CD14-positive monocyte (primary cell): ENCODE measurements at regions not wholly inside any gene's neighbourhood (a gene's known extent, or its start where the extent isn't known, plus 50 kb on each side); places are given as distances from the start of the nearest gene placed in this dataset.

Experiments used
- DNase-seq, 3 donors: peaks; one replicate each; pipeline ENCODE4 v3.0.0-alpha.2; 2011 to 2022
- H2AFZ ChIP-seq: 2 replicates; pipeline ENCODE4 v1.6.0; 2012; ENCODE audit warnings: mild to moderate bottlenecking, low read depth, low read length, inconsistent platforms; ENCODE audit not compliant: insufficient read depth, poor library complexity, severe bottlenecking
- H3K27ac ChIP-seq, 2 donors: 1 replicate in 1 of 2; 2 replicates in 1 of 2; pipeline ENCODE4 v1.5.1; 2012 to 2013; ENCODE audit warnings: low read length in 2 of 2, control low read depth in 1 of 2, inconsistent platforms in 1 of 2, low read depth in 1 of 2, mild to moderate bottlenecking in 1 of 2
- H3K27me3 ChIP-seq, 2 donors: one replicate each; pipeline versions ENCODE4 v1.6.0 to v1.6.1; 2011 to 2013; ENCODE audit warnings: low read length in 2 of 2; ENCODE audit not compliant: control insufficient read depth in 2 of 2, insufficient read depth in 2 of 2
- H3K36me3 ChIP-seq, 2 donors: replicated peaks in 1 of 2; 1 replicate in 1 of 2; 2 replicates in 1 of 2; pipeline versions ENCODE4 v1.5.1 to v1.6.1; 2012 to 2013; ENCODE audit warnings: low read length in 2 of 2, control low read depth in 1 of 2, inconsistent platforms in 1 of 2, mild to moderate bottlenecking in 1 of 2; ENCODE audit not compliant: insufficient read depth in 2 of 2, control insufficient read depth in 1 of 2
- H3K4me1 ChIP-seq, 2 donors: 1 replicate in 1 of 2; 2 replicates in 1 of 2; pipeline versions ENCODE4 v1.5.1 to v1.6.1; 2012 to 2013; ENCODE audit warnings: low read length in 2 of 2, control low read depth in 1 of 2, inconsistent platforms in 1 of 2, mild to moderate bottlenecking in 1 of 2, moderate library complexity in 1 of 2; ENCODE audit not compliant: insufficient read depth in 2 of 2, control insufficient read depth in 1 of 2
- H3K4me2 ChIP-seq: replicated peaks from 2 replicates; pipeline ENCODE3; 2012; ENCODE audit warnings: low read length, moderate library complexity, mild to moderate bottlenecking; ENCODE audit not compliant: poor library complexity, severe bottlenecking; ENCODE audit errors: extremely low read depth
- H3K4me3 ChIP-seq, 3 experiments: fragments of 200-600 bp in 1 of 3; sonication (generic) in 1 of 3; replicated peaks in 1 of 3; 1 replicate in 2 of 3; 2 replicates in 1 of 3; pipeline ENCODE4 v1.5.1; 2011 to 2013; ENCODE audit warnings: low read length in 3 of 3, mild to moderate bottlenecking in 3 of 3, control low read depth in 2 of 3, low read depth in 2 of 3, inconsistent platforms in 1 of 3, moderate library complexity in 1 of 3
- H3K79me2 ChIP-seq: 2 replicates; pipeline ENCODE4 v1.6.0; 2012; ENCODE audit warnings: mild to moderate bottlenecking, control low read depth, inconsistent platforms, low read length, moderate library complexity; ENCODE audit not compliant: insufficient read depth
- H3K9ac ChIP-seq: 2 replicates; pipeline ENCODE4 v1.6.0; 2017; ENCODE audit warnings: low read length, mild to moderate bottlenecking; ENCODE audit not compliant: insufficient read depth, poor library complexity, severe bottlenecking
- H3K9me3 ChIP-seq, 2 donors: replicated peaks in 1 of 2; 1 replicate in 1 of 2; 2 replicates in 1 of 2; pipeline versions ENCODE4 v1.5.1 to v1.6.1; 2012 to 2013; ENCODE audit warnings: low read length in 2 of 2, control low read depth in 1 of 2; ENCODE audit not compliant: control insufficient read depth in 1 of 2, insufficient read depth in 1 of 2
- H4K20me1 ChIP-seq: 2 replicates; pipeline ENCODE4 v1.6.0; 2012; ENCODE audit warnings: mild to moderate bottlenecking, low read length, control low read depth, moderate library complexity; ENCODE audit not compliant: insufficient read depth
- H3K27ac Mint-ChIP-seq, 7 donors: one replicate each; pipeline ENCODE4 v1.8.0; 2020; ENCODE audit warnings: mild to moderate bottlenecking in 7 of 7, mixed read lengths in 7 of 7, moderate library complexity in 6 of 7, inconsistent platforms in 2 of 7
- H3K27me3 Mint-ChIP-seq, 3 donors: one replicate each; pipeline ENCODE4 v1.8.0; 2021 to 2022; ENCODE audit warnings: low read depth in 3 of 3, mild to moderate bottlenecking in 3 of 3, mixed read lengths in 3 of 3, moderate library complexity in 3 of 3, inconsistent platforms in 1 of 3
- H3K36me3 Mint-ChIP-seq, 2 donors: one replicate each; pipeline ENCODE4 v1.8.0; 2020; ENCODE audit warnings: mixed read lengths in 2 of 2, inconsistent platforms in 1 of 2, mild to moderate bottlenecking in 1 of 2
- H3K4me1 Mint-ChIP-seq: one replicate; pipeline ENCODE4 v1.8.0; 2020; ENCODE audit warnings: mild to moderate bottlenecking, mixed read lengths
- H3K4me3 Mint-ChIP-seq, 2 donors: one replicate each; pipeline ENCODE4 v1.8.0; 2020; ENCODE audit warnings: mild to moderate bottlenecking in 2 of 2, mixed read lengths in 2 of 2, moderate library complexity in 1 of 2
- H3K9me3 Mint-ChIP-seq, 7 donors: one replicate each; pipeline ENCODE4 v1.8.0; 2020 to 2022; ENCODE audit warnings: mixed read lengths in 7 of 7, mild to moderate bottlenecking in 6 of 7, moderate library complexity in 6 of 7, inconsistent platforms in 2 of 7
- CTCF ChIP-seq: fragments of 200-600 bp; IDR thresholded peaks from one replicate; pipeline ENCODE4 v1.8.0; 2022; ENCODE audit warnings: antibody characterized with exemption, mild to moderate bottlenecking
- WGBS: methylation state at CpG from one replicate; pipeline ENCODE4 v1.1.5; 2013; ENCODE audit warnings: missing lambda C conversion rate; ENCODE audit not compliant: insufficient coverage; 5-methylcytosine and 5-hydroxymethylcytosine counted together
- intact Hi-C, 2 donors: fragments of 100-400 bp; cut with micrococcal nuclease; formaldehyde crosslinking; loops; one replicate each; pipeline versions ENCODE4 v1.15.0 to v1.15.1; 2023

DNA sequence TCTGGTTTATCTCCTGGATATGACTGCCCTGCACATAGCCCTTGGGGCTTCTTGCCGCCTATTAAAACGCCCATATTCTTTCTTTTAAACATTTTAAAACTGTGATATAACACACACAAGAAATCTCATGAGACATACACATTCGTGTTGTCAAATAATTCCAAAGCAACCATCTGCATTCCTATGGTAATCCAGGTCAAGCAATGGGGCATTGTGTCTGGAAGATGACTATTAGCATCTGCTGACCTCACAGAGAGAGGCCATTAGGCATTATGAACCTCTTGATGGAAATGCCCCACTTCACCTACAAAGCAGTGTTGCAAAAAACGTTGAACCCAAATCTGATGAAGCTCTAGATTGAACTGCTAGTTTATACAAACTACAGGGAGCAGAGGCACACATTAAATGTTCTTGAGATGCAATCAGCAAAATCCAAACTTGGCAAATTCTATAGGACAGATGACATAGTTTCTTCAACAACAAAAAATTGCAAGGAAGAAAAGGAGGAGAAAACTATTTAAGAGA is 513.8 kb upstream of the CCDC196 start:
- Mint-ChIP-seq H3K36me3 (no peaks in the 10 kb centered on the region), H3K4me1 (no peaks in the 10 kb centered on the region)
- WGBS: 86% methylated on average over 2 of the region's 4 CpGs

GRCh38 chr14:65972891-65973290 is 513.3 kb upstream of the CCDC196 start:
- intact Hi-C loops: no loop called here
- Histone ChIP-seq H3K9me3 (peaks cover 0 to 4% of the 10 kb centered on the region in 2 donors), H3K27me3 (no peaks in the 10 kb centered on the region), H3K4me3 (no peak overlapping the region), H3K79me2 (no peaks in the 10 kb centered on the region), H3K4me1 (no peaks in the 10 kb centered on the region), H2AFZ (no peak overlapping the region), H3K36me3 (no peaks in the 10 kb centered on the region), H3K9ac (no peak overlapping the region), H3K4me2 (no peak overlapping the region), H4K20me1 (no peaks in the 10 kb centered on the region), H3K27ac (no peak overlapping the region)
- H3K4me1 Mint-ChIP-seq: no peaks in the 10 kb centered on the region
- H3K36me3 Mint-ChIP-seq: no peaks in the 10 kb centered on the region
- no peak for TF ChIP-seq CTCF
- H3K27me3 Mint-ChIP-seq: peaks cover 0 to 1% (median 1%) of the 10 kb centered on the region in 3 donors
- no peak overlapping the region for H3K27ac Mint-ChIP-seq
- 86% methylated on average over 2 of the region's 3 CpGs for WGBS
- H3K4me3 Mint-ChIP-seq: no peak overlapping the region
- peaks cover 0 to 3% (median 0%) of the 10 kb centered on the region in 7 donors for H3K9me3 Mint-ChIP-seq
- DNase-seq: no peak

More for the DNA sequence above, 513.8 kb upstream of the CCDC196 start:
- no peak for DNase-seq
- H3K27me3 ChIP-seq: no peaks in the 10 kb centered on the region
- H3K4me2 ChIP-seq: no peak overlapping the region
- H3K9ac ChIP-seq: no peak overlapping the region
- peaks cover 0 to 1% (median 1%) of the 10 kb centered on the region in 3 donors for H3K27me3 Mint-ChIP-seq
- H3K4me1 ChIP-seq: no peaks in the 10 kb centered on the region
- intact Hi-C loops: no loop called here
- peaks cover 0 to 4% of the 10 kb centered on the region in 2 donors for H3K9me3 ChIP-seq
- H3K9me3 Mint-ChIP-seq: peaks cover 0 to 3% (median 0%) of the 10 kb centered on the region in 7 donors
- no peak overlapping the region for H3K4me3 Mint-ChIP-seq
- no peak overlapping the region for H3K27ac ChIP-seq
- no peaks in the 10 kb centered on the region for H3K36me3 ChIP-seq
- no peak for TF ChIP-seq CTCF
- no peak overlapping the region for H2AFZ ChIP-seq
- H3K4me3 ChIP-seq: no peak overlapping the region
- no peaks in the 10 kb centered on the region for H4K20me1 ChIP-seq
- no peaks in the 10 kb centered on the region for H3K79me2 ChIP-seq
- no peak overlapping the region for H3K27ac Mint-ChIP-seq
